ENCODE measurements at regions not wholly inside any gene's neighbourhood (a gene's known extent, or its start where the extent isn't known, plus 50 kb on each side); places are given as distances from the start of the nearest gene placed in this dataset.
"Not testable (repeated sequence)": the region's sequence is repeated elsewhere in the genome, so short reads cannot be mapped to it uniquely, and the experiment has no call there.

DNA sequence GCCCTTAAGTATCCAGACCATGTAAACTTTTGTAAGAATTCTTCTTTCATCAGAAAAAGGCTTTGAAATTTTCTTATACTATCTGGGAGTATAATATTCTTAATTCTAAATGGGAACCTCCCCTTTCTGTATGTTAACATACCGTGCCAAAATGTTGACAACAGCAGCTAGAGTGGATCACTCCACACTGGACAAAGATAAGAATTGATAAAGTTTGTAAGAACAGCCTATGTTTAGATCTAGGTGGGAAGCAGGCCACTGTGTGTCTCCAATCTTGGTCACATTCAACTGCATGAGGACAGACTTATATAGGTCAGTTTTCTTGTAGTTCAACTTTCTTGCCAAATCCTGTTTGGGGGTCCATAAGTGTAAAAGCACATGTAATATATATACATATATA is 235.7 kb downstream of the RPIA start:
- no peak for DNase-seq

DNA sequence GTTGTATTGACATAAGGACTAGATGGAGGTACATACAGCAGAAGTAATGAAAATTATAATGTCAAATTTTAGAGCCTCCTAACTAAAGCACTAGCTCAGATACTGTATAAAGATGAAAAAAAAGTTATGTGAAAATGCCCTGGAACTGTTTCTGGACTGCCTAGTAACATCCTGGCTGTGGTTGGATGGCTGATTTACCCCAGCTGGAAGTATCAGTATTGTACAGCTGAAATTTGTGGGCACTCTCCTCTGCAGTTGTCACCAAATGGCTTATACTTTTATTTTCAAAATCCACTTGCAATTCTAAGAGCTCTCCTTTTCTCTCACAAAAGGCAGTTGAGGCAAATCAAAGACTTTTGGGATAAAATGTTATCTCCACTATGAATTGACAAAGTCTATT is 239.2 kb downstream of the RPIA start:
- DNase-seq: no peak

DNA sequence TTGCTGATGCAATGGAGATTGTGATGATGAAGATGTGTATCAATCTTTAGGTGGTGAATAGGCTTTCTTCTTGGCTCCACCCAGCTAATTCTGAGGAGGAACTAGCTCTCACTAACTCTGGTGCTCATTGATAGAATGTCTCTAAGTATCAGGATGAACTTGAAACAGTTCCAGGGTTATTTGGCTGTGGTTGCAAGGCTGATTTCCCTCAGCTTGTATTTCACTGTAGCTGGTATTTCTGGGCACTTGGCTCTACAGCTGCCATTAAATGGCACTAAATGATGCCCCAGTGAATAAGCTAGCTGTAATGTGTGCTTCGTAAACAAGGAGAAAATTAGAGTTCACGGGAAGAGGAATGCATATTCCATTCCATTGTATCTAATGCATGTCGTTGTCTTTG is 241.2 kb downstream of the RPIA start:
- no peak for DNase-seq

DNA sequence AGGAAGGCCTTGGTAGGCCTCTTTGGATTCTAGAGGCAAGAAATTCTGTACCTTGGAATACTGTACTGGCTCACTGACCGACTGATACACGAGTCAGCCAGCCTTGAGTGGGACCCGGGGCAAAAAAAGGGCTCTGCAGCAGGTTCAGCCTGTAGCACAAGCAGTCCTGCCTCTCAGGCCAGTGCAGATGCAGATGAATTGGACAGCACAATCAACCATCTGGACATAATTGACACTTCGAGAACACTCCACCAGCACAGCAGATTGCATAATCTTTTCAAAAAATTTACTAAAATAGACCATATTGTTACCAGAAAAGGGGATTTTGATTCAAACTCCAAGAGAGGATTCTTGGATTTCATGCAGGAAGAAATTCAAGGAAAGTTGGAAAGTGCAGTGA is 241.6 kb downstream of the RPIA start:
- DNase-seq: no peak

GRCh38 chr2:88933980-88934379 is 242.5 kb downstream of the RPIA start:
- DNase-seq: no peak

- peak in 1 of 2 donors; percentile 5 for DNase-seq
These were observed 249.7 kb downstream of the RPIA start for GRCh38 chr2:88941178-88941577.

DNA sequence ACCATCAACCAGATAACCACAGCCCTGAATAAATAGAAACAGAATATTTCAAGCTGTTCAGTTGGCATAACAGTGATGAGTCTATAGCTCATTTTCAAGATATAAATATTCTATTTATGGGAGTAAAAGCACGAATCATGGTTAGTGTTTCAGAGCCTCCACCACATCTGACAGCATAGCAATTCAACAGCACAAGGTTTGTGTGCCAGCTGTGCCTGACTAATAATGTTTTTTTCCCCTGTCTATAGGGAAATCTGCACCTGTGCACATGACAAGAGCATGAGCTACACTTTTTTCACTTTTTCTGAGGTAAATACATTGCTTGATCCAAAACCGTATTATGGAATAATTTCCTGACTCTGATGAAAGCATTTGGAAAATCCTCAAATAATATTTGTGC is 251.3 kb downstream of the RPIA start:
- no peak for DNase-seq

DNA sequence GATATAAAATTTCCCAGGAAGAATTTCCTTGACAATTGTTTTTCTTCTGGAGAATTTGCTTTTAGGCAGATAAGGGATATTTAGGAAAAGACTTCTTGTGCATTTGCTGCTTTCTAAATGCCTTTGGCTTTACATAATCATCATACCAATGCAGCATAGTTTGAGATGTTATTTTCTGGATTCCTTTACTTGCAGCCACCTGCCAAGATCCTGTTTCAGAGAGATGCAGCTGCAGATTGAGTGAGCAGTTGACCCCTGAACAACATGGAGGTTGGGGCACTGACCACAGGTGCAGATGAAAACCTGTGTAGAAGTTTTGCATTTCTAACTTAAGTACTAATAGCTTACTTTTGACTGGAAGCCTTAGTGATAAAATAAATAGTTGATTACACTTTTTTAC is 257.9 kb downstream of the RPIA start:
- DNase-seq: no peak

DNA sequence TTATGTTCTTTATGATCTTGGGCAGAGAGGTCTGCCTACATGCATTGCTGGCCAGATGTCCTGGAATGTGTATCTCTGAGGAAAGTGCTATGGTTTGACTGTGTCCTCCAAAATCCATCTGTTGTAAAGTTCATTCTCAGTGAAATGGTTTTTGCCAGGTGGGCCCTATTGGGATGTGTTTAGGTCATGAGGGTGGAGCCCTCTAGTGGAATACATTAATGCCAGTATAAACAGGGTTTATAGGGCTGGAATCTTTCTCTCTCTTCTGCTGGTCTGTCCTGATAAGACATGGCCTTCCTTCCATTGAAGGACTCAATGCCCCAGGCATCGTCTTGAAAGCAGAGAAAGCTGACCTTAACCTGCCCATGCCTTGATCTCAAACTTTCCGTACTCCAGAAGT is 258.5 kb downstream of the RPIA start:
- DNase-seq: no peak

- no peak for DNase-seq
These were observed 264.1 kb downstream of the RPIA start for GRCh38 chr2:88955607-88956006.

DNA sequence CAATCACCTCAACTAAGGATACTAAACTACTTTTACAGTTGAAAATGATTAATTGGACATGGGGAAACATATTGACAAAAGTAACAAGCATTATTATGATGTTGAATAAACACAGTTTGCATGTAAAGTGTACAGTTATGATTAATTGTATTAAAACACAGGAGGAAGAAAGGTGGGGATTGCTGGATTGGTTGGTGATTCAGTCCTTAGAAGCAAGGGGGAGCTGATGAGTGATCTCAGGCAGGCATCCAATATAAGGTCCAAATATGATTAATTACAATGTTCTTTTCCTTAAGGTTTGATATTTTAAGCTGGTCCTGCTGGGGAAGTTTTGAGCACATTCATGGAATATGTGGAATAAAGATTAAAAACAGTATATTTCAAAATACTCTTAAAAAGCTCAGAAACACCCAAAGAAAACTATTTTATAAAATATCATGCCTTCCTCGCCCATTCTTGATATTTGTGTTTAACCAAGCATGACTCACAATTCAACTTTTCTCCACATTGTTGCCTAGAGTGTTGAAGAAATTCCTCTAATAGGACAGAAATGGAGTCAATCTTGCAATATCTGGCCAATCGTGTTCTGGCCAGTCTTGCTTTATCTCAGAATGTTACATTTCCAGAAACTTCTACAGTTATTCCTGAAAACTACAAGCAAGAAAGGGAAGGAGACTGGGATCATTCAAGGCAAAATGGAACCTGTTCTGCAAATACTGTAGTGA is 268.2 kb downstream of the RPIA start:
- DNase-seq: no peak

- not testable (repeated sequence) for DNase-seq
These were observed 269.9 kb downstream of the RPIA start for GRCh38 chr2:88961323-88961722.

DNA sequence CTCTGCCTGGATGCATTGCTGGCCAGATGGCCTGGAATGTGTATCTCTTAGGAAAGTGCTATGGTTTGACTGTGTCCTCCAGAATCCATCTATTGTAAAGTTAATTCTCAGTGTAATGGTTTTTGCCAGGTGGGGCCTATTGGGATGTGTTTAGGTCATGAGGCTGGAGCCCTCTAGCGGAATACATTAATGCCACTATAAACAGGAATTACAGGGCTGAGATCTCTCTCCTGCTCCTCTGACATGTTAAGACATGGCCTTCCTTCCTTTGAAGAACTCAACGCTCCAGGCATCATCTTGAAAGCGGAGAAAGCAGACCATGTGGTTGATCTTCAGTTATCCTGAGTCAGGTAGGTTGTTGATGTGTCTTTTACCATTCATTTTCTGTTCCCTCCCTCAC is 276.4 kb downstream of the RPIA start:
- no peak for DNase-seq

GRCh38 chr2:88978011-88978410 is 286.5 kb downstream of the RPIA start:
- not testable (repeated sequence) for DNase-seq

DNA sequence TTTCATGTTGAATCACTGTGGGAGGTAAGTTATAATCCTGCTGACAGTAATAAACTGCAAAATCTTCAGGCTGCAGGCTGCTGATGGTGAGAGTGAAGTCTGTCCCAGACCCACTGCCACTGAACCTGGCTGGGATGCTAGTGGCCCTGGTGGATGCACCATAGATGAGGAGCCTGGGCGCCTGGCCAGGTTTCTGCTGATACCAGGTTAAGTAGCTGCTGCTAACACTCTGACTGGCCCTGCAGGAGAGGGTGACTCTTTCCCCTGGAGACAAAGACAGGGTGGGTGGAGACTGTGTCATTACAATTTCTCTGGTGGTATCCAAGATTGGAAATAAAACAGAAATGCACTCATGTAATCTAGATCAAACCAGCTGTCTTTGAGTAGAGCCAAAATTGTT is 287.0 kb downstream of the RPIA start:
- DNase-seq: not testable (repeated sequence)

GRCh38 chr2:88984079-88984478 is 292.6 kb downstream of the RPIA start:
- DNase-seq: not testable (repeated sequence)

DNA sequence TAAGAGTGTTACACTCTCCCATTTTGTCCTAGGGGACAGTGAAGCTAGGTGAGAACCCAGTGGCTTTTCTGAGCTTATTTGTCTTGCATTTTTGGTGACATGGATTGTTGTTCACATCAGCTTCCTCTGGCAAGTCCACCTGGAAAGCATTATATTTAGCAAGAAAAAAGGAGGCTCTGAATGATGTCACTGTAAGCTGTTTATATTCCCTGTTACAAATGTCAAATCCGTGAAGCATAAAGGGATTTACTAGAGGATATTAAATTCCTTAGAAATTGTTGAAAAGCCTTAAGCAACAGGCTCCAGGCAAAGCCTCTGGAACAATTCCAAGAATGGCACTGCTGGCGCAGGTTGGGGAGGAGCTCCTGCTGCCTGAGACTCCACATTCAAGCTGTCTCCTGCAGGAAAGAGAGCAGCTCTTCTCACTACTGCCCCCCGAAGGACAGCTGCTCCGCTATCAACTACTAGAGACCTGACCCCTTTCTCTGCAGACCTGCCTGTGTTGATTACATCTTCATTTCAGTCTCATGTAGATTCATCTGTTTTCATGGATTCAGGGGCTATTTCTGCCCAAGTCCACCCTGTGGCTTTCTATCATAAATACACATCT is 295.4 kb downstream of the RPIA start:
- DNase-seq: not testable (repeated sequence)

- not testable (repeated sequence) for DNase-seq
These were observed 297.1 kb downstream of the RPIA start for GRCh38 chr2:88988617-88989016.

DNA sequence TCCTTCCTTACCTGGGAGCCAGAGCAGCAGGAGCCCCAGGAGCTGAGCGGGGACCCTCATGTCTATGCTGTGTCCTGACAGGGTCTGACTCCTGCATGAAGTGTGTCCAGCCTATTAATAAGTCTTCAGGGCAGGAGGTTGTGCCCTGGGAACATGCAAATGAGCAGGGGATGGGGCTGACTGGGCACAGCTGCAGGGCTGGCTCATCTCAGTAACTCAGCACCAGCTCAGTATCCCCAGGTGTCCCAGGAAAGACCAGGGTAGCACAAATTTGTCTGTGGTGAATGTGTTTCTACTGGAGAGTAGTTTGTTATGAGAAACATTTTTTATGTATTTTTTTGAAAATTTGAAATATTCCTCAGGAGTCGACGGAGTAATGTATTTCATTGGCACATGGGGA is 301.3 kb downstream of the RPIA start:
- not testable (repeated sequence) for DNase-seq

GRCh38 chr2:88994856-88995255 is 303.4 kb downstream of the RPIA start:
- not testable (repeated sequence) for DNase-seq

DNA sequence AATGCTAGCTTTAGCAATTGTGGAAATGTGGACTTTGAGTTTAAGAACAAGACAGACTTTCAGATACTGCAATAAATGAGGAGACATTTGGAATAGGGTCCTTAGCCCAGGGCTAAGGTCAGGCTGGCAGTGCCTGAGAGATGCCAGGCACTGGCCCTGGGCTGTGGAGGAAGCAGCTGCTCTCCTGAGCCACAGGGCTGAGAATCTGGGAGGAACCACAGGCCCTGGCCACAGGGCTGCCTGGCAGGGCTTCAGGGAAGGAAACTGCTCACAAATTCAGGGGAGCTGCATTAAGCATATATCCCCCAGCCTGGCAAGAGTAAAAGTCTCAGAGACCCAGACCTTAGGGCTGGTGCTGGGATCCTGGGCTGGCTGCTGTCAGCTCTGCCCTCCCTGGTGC is 305.1 kb downstream of the RPIA start:
- DNase-seq: not testable (repeated sequence)

- DNase-seq: no peak
These were observed 307.9 kb downstream of the RPIA start for GRCh38 chr2:88999365-88999764.

- no peak for DNase-seq
These were observed 308.8 kb downstream of the RPIA start for GRCh38 chr2:89000235-89000634.

DNA sequence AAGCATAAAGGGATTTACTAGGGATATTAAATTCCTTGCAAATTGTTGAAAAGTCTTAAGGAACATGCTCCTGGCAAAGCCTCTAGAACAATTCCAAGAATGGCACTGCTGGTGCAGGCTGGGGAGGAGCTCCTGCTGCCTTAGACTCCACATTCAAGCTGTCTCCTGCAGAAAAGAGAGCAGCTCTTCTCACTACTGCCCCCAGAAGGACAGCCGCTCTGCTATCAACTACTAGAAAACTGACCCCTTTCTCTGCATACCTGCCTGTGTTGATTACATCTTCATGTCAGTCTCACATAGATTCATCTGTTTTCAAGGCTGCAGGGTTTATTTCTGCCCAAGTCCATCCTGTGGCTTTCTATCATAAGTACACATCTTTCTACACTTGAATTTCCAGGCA is 312.8 kb downstream of the RPIA start:
- not testable (repeated sequence) for DNase-seq

GRCh38 chr2:89020566-89020965 is 329.1 kb downstream of the RPIA start:
- DNase-seq: not testable (repeated sequence)
